H1 (cell line): ENCODE measurements at regions not wholly inside any gene's neighbourhood (a gene's known extent, or its start where the extent isn't known, plus 50 kb on each side); places are given as distances from the start of the nearest gene placed in this dataset.

Experiments
- TBP ChIP-seq: IDR thresholded peaks from 2 replicates; pipeline ENCODE4 v1.6.1; 2011; ENCODE audit warnings: low read depth, low read length, improper control_type of control experiment

- no peak for TF ChIP-seq TBP
These were observed 202.8 kb downstream of the NMUR2 start (continued) for GRCh38 chr5:152202321-152202720.
